Epithelial cell of esophagus (primary cell): ENCODE measurements at regions not wholly inside any gene's neighbourhood (a gene's known extent, or its start where the extent isn't known, plus 50 kb on each side); places are given as distances from the start of the nearest gene placed in this dataset.

Source experiments
- DNase-seq: peaks from one replicate; pipeline ENCODE4 v3.0.0; 2010; ENCODE audit warnings: low read depth
- H3K4me3 ChIP-seq: 2 replicates; pipeline ENCODE4 v1.5.1; 2011; ENCODE audit warnings: mild to moderate bottlenecking, low read length, control low read depth
- CTCF ChIP-seq: IDR thresholded peaks from 2 replicates; pipeline ENCODE4 v1.5.1; 2011; ENCODE audit warnings: low read depth, mild to moderate bottlenecking, low read length, control low read depth, inconsistent platforms; ENCODE audit not compliant: insufficient read depth; ENCODE audit errors: missing control alignments

- no peak overlapping the region for H3K4me3 ChIP-seq
- no peak for DNase-seq
- no peak for TF ChIP-seq CTCF
Observed at GRCh38 chr17:72445055-72445991, 324.5 kb downstream of the SOX9 start.

- TF ChIP-seq CTCF = no peak
- no peak overlapping the region for H3K4me3 ChIP-seq
- DNase-seq = no peak
Observed at GRCh38 chr17:72446118-72446517, 325.3 kb downstream of the SOX9 start.

GRCh38 chr17:72446525-72447250, 325.9 kb downstream of the SOX9 start:
- H3K4me3 ChIP-seq = no peak overlapping the region
- DNase-seq = no peak
- TF ChIP-seq CTCF = no peak

GRCh38 chr17:72447251-72447640, 326.4 kb downstream of the SOX9 start:
- DNase-seq = no peak
- TF ChIP-seq CTCF = no peak
- H3K4me3 ChIP-seq = no peak overlapping the region

- no peak for DNase-seq
- TF ChIP-seq CTCF = no peak
Observed at GRCh38 chr17:72448019-72448418, 327.2 kb downstream of the SOX9 start.

GRCh38 chr17:72452286-72453173, 331.7 kb downstream of the SOX9 start:
- no peak overlapping the region for H3K4me3 ChIP-seq
- no peak for DNase-seq
- TF ChIP-seq CTCF = no peak

More at GRCh38 chr17:72448019-72448418, 327.2 kb downstream of the SOX9 start:
- H3K4me3 ChIP-seq = no peak overlapping the region
